HG03045 (cell line): ENCODE measurements at regions not wholly inside any gene's neighbourhood (a gene's known extent, or its start where the extent isn't known, plus 50 kb on each side); places are given as distances from the start of the nearest gene placed in this dataset.
"Not testable (repeated sequence)": the region's sequence is repeated elsewhere in the genome, so short reads cannot be mapped to it uniquely, and the experiment has no call there.

Source experiments
- ATAC-seq: cut with Tn5 transposase; IDR thresholded peaks from one replicate; pipeline ENCODE4 v1.9.1; 2021; ENCODE audit warnings: mild to moderate bottlenecking, moderate library complexity; ENCODE audit not compliant: unreplicated experiment

- ATAC-seq = no peak
Measured at GRCh38 chr6:4341078-4341797, 205.9 kb upstream of the ECI2 start.

GRCh38 chr6:4340544-4340943 is 205.2 kb upstream of the ECI2 start:
- no peak for ATAC-seq

GRCh38 chr6:4338884-4339283 is 203.5 kb upstream of the ECI2 start:
- no peak for ATAC-seq

- no peak for ATAC-seq
Measured at GRCh38 chr6:4336778-4337442, 201.5 kb upstream of the ECI2 start.

DNA sequence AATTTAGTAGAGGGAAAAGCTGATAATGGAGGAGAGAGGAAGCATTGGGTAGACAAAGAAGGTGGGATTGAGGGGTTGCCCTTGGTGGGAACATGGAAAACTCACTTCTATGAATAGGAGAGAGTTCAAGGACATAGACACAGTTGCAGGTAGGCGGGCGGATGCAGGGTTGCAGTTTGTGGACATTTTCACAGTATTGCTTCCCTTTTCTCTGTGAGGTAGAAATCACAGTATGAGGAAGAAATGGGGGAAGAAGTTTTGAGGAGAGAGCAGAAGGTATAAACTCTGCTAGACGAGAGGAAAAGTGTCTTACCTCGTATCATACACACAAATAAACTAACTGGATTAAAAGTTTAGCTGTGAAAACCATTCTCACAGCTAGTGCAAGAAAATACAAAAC is 200.7 kb upstream of the ECI2 start:
- no peak for ATAC-seq

DNA sequence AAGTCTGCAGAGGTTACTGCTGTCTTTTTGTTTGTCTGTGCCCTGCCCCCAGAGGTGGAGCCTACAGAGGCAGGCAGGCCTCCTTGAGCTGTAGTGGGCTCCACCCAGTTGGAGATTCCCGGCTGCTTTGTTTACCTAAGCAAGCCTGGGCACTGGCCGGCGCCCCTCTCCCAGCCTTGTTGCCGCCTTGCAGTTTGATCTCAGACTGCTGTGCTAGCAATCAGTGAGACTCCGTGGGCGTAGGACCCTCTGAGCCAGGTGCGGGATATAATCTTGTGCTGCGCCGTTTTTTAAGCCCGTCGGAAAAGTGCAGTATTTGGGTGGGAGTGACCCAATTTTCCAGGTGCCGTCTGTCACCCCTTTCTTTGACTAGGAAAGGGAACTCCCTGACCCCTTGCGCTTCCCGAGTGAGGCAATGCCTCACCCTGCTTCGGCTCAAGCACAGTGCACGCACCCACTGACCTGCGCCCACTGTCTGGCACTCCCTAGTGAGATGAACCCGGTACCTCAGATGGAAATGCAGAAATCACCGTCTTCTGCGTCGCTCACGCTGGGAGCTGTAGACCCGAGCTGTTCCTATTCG is 198.9 kb upstream of the ECI2 start:
- ATAC-seq = not testable (repeated sequence)

- no peak for ATAC-seq
Measured at GRCh38 chr6:4327841-4328240, 192.5 kb upstream of the ECI2 start.

- no peak for ATAC-seq
Measured at GRCh38 chr6:4324746-4325145, 189.4 kb upstream of the ECI2 start.

DNA sequence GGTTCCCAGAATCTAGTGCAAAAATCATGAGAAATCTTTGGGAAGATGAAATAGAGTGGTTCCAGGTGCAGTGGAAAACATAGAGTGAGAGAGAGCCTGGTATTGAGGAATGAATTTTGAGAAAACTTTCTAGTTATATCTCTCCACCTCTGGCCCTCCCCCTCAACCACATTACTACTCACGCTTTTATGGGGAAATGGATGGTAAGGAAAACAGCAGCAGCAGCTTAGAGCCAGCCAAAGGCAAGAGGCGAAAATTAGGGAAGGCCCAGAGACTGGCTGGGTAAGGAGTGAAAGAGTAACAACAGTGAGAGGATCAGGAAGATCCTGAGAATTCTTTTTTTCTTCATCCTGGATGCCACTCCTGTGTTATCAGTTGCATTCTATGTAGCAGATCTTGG is 187.9 kb upstream of the ECI2 start:
- ATAC-seq = no peak

DNA sequence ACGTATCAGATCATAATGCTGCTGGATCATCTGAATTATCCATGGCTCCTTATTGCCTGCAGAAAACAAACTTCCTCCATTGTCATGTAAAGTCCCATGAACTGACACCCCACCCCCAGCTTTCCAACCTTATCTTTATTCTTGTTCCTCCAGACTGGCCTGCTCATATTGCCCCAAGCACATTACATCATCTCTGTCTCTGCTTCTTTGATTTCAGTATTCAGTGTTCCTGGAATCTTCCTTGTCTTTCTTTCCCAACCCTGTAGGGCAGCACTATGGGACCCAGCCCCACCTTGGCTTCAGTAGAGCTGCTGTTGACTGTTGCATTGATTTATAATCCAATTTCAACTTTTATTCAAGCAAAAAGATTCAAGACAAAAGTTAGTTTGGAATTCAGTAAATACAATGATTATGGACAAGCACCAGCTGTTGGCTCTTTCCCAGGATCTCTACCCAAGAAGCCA is 187.5 kb upstream of the ECI2 start:
- ATAC-seq = no peak

DNA sequence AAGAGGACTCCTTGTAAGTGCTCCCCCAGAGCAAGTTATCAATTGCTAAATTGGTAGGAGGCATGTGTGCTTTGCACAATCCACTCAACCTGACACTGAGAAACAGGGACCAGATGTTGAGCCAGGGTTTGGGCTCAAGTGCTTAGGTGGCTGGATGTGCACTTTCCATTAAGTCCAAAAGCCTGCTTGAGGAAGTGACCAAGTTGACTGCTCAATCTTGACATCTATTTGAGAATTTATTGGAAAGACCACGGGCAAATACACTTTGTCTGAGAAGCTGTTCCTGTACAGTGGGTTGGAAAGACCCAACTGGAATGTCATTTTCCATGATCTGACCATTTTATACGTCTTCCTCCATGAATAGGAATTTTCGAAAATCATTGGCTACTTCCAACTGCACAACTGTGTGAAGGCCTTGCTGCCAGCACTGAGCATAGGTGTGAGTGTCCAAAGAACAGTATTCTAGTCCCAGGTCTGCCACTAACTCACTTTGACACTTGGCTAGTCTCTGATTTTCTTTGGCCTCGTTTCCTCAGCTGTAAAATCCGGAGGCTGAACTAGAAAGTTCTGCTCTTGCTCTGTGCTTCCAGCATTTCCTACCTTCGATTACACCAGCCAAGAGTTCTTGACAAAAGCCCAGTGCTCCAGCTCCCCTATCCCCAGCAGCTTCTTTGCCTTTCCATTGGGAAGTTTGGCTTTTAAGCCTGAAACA is 186.9 kb upstream of the ECI2 start:
- ATAC-seq = no peak

DNA sequence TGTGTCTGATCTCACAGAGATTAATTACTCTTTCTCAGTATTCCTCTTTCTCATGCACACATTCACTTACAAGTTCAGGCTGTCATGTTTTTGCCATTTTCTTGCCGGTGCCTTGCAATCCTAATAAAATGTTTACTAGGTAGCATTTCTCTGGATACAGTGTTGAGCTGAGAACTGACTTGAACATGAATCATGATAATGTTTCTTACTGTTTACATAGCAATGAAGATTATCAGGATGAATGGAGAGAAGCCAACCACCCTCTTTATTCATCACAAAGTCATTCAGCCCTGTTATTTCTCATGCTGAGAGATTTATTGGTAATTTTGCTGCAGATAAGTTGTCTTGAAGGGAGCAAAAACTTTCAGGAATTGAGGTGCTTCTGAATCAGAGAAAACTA is 185.5 kb upstream of the ECI2 start:
- ATAC-seq = no peak

DNA sequence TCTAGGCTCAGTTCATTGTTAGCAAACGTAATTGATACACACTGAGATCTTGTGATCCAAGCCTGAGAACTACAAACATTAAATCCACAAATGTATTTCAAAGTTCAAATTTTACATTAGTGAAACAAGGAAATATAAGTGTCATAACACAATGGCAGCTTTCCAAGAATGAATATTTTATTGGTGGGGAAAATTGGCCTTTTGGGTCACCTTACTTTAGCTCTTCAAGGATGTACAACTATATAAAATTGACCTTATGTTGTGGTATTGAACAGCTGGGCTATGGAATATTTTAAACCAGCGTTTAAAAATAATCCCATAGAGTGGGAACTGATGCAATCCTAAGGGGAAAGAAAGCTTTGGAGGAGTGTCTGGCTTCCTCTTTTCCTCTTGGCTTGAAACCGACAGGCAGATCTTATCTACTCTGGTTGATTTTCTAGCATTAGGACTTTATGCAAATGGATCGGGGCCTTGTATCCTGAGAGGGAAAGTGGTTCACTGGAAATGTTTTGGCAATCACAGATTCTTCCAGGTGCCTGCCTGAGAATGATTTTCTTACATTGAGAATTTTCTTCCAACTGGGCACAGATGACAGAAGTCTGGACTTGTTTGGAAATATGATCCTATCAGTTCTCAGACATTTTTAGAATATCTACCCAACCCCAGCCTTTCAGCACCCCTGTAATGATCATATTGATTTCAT is 184.8 kb upstream of the ECI2 start:
- ATAC-seq = no peak

- no peak for ATAC-seq
Measured at GRCh38 chr6:4318321-4318720, 182.9 kb upstream of the ECI2 start.

GRCh38 chr6:4316867-4317400 is 181.6 kb upstream of the ECI2 start:
- no peak for ATAC-seq

- ATAC-seq = no peak
Measured at GRCh38 chr6:4314201-4314707, 178.9 kb upstream of the ECI2 start.

DNA sequence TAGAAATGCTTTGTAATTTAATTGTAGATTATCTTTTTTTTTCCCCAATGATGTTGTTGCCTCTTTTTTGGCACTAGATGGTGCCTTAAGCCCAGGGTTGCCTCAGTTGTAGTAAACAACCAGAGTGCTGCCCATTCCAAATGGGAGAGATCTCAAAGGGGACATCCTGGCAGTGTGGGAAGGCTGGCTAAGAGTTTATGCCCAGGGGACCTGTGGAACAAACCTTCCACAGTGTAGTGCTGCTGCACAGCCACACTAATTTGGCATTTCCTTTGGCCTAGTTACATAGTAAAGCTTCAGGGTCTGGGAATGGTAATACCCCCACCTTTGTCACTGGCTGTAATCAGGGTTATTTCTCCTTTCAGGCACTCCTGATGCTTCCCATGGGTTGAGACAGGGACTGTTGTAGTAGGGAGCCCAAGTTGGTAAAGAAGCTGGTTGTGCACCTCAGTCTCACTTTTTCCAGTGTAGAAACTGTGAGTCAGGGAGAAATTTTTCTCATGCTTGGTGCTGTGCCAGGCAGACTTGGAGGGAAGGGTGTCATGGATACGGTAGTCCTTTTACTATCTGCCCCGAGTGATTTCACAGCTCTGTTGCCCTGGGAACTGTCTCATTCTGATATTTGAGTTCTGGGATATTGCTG is 177.8 kb upstream of the ECI2 start:
- no peak for ATAC-seq

DNA sequence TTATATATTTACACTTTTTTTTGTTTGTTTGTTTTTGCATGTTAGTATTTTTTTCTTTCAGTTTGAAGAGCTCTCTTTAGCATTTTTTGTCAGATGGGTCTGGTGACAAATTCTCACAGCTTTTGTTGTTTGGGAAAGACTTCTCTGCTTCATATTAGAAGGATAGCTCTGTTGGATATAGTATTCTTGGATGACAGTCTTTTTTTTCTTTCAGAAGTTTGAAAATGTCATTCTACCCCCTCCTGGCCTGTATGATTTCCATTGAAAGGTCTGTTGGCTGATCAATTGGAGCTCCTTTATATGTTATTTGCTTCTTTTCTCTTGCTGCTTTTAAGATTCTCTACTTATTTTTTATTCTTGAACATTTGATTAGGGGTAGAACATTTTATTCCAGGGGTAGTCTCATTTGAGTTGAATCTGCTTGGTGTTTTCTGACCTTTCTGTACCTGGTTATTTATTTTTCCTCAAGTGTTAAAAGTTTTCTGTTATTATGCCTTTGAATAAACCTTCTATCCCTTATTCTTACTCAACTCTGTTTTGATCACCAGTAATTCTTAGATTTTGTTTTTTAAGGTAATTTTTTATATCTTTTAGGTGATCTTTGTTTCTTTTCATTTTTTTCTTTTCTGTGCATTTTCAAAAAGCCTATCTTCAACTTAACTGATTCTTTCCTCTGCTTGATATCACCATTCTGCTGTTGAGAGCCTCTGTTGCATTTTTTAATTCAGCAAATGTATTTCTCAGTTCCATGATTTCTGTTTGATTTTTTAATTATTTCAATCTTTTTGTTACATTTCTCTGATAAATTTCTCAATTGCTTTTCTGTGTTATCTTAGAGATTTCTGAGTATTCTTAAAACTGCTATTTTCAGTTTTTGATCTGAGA is 176.8 kb upstream of the ECI2 start:
- no peak for ATAC-seq

- ATAC-seq = no peak
Measured at GRCh38 chr6:4309540-4309939, 174.2 kb upstream of the ECI2 start.
